Suppressor macrophage treated with lipopolysaccharide for 1 hour (primary cell): ENCODE measurements at regions not wholly inside any gene's neighbourhood (a gene's known extent, or its start where the extent isn't known, plus 50 kb on each side); places are given as distances from the start of the nearest gene placed in this dataset.
A peak's percentile ranks its signal among the peaks of the same experiment; 100 is the strongest.
"Not testable (repeated sequence)": the region's sequence is repeated elsewhere in the genome, so short reads cannot be mapped to it uniquely, and the experiment has no call there.

Source experiments
- DNase-seq, 3 donors: peaks; one replicate each; pipeline ENCODE4 v3.0.0-alpha.2; 2020 to 2022

- DNase-seq = peak in 2 of 3 donors; percentile 1 to 21
Observed at GRCh38 chr4:158410272-158410671, 111.4 kb upstream of the RXFP1 start.

DNA sequence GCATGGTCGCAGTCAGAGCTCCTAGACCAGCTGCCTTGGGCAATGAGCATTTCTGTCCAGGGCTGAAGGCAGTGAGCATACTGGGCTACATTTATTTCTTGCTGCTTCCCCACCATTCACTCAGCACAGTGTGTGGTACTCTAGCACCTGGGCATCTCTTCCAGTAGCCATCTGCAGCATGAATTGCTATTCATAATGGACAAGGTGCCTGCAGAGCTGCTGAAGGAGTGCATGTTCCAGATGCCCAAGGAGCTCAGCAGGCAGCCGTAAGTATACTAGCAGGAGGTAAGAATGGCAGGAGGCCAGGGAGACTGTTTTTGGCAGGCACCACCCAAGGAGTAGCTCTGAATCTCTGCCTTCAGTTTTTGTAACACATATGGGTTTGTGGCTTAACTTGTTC lies 110.4 kb upstream of the RXFP1 start:
- no peak for DNase-seq

DNA sequence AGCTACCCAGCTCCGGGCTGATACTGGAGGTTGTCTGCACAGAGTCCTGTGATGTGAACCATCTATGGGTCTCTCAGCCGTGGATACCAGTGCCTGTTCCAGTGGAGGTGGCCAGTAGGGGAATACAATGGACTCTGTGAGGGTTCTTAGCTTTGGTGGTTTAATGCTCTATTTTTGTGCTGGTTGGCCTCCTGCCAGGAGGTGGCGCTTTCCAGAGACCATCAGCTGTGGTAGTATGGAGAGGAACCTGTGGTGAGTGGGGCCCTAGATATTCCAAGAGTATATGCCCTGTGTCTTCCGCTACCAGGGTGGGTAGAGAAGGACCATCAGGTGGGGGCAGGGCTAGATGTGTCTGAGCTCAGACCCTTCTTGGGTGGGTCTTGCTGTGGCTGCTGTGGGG lies 103.0 kb upstream of the RXFP1 start:
- DNase-seq = not testable (repeated sequence)

GRCh38 chr4:158420782-158421181 lies 100.9 kb upstream of the RXFP1 start:
- no peak for DNase-seq

GRCh38 chr4:158422546-158422945 lies 99.1 kb upstream of the RXFP1 start:
- DNase-seq = no peak

GRCh38 chr4:158428242-158428641 lies 93.4 kb upstream of the RXFP1 start:
- DNase-seq = no peak

- DNase-seq = no peak
Observed at GRCh38 chr4:158442736-158443135, 78.9 kb upstream of the RXFP1 start.

- no peak for DNase-seq
Observed at GRCh38 chr4:158443731-158444130, 78.0 kb upstream of the RXFP1 start.

GRCh38 chr4:158444621-158445020 lies 77.1 kb upstream of the RXFP1 start:
- DNase-seq = no peak

DNA sequence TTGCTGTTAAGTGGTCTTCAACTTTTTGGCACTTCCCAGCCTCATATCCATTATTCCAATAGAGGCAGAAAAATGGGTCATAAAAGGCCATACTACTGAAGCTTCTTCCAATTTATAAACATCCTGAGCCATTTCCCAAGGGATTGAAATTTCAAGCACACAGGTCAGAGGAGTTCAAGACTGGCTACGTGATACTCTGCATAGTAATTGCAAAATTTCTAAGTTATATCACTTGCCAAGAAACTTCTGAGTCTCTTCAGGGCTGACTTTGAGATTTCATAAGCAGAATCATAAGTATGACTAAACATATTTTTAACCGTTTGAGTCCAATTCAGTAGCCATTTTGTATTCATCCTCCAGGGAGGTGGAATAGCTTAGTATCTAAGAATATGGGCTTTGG lies 75.6 kb upstream of the RXFP1 start:
- no peak for DNase-seq

- no peak for DNase-seq
Observed at GRCh38 chr4:158450741-158451140, 70.9 kb upstream of the RXFP1 start.

DNA sequence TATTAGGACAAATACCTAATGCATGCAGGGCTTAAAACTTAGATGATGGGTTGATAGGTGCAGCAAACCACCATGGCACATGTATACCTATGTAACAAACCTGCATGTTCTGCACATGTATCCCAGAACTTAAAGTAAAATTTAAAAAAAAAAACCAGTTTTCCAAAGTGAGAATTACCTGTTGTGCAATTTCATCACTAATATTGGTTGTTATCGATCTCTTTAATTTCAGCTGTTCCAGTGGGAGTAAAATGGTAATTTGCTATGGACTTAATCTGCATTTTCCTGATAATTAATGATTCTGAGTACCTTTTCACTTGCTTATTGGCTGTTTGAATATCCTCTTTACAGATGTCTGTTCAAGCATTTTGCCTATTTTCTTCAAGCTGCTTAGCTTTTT lies 69.6 kb upstream of the RXFP1 start:
- not testable (repeated sequence) for DNase-seq

- no peak for DNase-seq
Observed at GRCh38 chr4:158458271-158458895, 63.3 kb upstream of the RXFP1 start.

DNA sequence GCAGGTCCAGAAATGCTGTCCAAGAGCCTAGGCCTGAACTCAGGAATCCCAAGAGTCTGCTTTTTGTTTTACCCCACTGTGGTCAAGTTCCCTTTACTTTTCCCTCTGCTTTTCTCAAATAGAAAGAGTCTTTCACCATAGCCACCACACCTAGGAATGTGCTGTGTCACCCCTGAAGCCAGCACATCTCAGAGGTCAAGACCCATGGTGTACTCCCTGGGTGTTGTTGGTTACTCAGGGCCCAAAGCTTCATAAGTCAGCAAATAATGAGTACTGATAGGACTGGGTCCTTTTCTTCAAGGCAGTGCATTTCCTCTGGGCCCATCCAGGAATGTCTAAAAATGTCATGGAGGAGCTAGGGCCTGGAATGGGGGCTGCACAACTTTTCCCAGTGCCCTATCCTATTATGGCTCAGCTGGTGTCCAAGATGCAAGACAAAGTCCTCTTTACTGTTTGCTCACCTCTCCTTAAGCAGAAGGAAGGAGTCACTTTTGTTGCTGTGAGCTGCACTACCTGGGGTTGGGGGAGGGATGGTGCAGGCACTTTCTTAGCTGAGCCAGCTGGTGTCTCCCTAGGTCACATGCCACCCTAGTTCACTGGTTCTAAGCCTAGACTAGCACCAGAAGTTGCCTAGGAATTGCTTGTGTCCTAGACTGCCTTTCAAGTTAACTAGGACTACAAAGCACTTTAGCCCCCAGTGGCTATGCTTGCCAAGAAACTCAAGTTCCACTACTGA lies 62.4 kb upstream of the RXFP1 start:
- DNase-seq = no peak

DNA sequence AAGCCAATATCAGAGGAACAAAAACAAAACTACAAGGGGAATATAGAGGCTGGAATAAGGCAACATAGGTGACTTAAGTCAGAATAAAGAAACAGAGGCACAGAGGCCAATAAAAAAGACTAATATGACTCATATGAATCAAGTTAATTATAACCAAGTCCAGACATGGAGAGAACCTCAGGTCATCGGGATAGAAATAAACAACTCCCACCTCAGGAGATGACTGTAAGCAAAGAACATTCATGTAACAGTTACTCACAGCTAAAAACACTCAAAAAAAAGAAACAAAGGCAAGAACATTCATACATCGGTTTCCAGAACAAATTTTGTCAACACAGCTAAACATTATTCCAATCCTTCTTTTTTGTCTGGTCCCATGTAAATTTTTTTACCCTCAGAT lies 60.3 kb upstream of the RXFP1 start:
- no peak for DNase-seq

DNA sequence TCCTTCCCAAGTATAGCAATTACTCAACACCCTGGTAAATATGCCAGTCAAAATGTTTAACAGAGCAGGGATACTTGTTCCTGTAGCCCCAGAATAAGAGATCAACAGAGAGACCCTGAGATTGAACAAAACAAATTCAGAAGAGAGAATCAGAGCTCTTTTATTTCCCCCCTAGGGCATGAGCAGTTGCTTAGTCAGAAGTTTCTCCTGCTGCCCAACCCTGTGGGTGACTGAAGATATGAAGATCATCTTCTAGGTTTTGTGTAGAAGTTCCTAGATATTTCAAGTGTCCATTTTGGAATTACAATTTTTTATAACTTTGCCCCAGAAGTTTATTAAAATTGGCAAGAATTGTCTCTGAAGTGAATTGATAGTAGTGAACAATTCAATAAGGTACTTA lies 59.1 kb upstream of the RXFP1 start:
- DNase-seq = no peak
